Activated CD4-positive, alpha-beta T cell treated with anti-CD3 and anti-CD28 coated beads, Interleukin-2, amount 10 ng/mL, durations not matched to agents 24 days and 14 days (primary cell): ENCODE measurements at regions not wholly inside any gene's neighbourhood (a gene's known extent, or its start where the extent isn't known, plus 50 kb on each side); places are given as distances from the start of the nearest gene placed in this dataset.

Source experiments
- DNase-seq: peaks from one replicate; pipeline ENCODE4 v3.0.0; 2022
- H3K27ac Mint-ChIP-seq: one replicate; pipeline ENCODE4 v1.8.0; 2022; ENCODE audit warnings: mild to moderate bottlenecking, mixed read lengths
- H3K27me3 Mint-ChIP-seq: one replicate; pipeline ENCODE4 v1.8.0; 2022; ENCODE audit warnings: mixed read lengths
- H3K36me3 Mint-ChIP-seq: one replicate; pipeline ENCODE4 v1.8.0; 2022; ENCODE audit warnings: low read depth, mild to moderate bottlenecking, mixed read lengths
- H3K4me1 Mint-ChIP-seq: one replicate; pipeline ENCODE4 v1.8.0; 2021; ENCODE audit warnings: mixed read lengths
- H3K4me3 Mint-ChIP-seq: one replicate; pipeline ENCODE4 v1.8.0; 2022; ENCODE audit warnings: mild to moderate bottlenecking, moderate library complexity, mixed read lengths
- H3K9me3 Mint-ChIP-seq: one replicate; pipeline ENCODE4 v1.8.0; 2021; ENCODE audit warnings: mixed read lengths
- intact Hi-C: fragments of 100-400 bp; cut with micrococcal nuclease; formaldehyde crosslinking; loops from one replicate; pipeline ENCODE4 v1.15.1; 2023

- intact Hi-C loops: no loop called here
- Mint-ChIP-seq H3K36me3 (no peaks in the 10 kb centered on the region), H3K9me3 (no peaks in the 10 kb centered on the region), H3K27me3 (no peaks in the 10 kb centered on the region), H3K4me1 (no peaks in the 10 kb centered on the region), H3K27ac (no peak overlapping the region), H3K4me3 (no peak overlapping the region)
- no peak for DNase-seq
Measured at GRCh38 chr6:153621491-153621890, 417.5 kb upstream of the OPRM1 start.

GRCh38 chr6:153621070-153621469 lies 418.0 kb upstream of the OPRM1 start:
- no peak for DNase-seq
- H3K36me3 Mint-ChIP-seq: no peaks in the 10 kb centered on the region
- H3K4me3 Mint-ChIP-seq: no peak overlapping the region
- no peaks in the 10 kb centered on the region for H3K4me1 Mint-ChIP-seq
- H3K27ac Mint-ChIP-seq: no peak overlapping the region
- H3K9me3 Mint-ChIP-seq: no peaks in the 10 kb centered on the region
- H3K27me3 Mint-ChIP-seq: no peaks in the 10 kb centered on the region
- intact Hi-C loops: no loop called here

DNA sequence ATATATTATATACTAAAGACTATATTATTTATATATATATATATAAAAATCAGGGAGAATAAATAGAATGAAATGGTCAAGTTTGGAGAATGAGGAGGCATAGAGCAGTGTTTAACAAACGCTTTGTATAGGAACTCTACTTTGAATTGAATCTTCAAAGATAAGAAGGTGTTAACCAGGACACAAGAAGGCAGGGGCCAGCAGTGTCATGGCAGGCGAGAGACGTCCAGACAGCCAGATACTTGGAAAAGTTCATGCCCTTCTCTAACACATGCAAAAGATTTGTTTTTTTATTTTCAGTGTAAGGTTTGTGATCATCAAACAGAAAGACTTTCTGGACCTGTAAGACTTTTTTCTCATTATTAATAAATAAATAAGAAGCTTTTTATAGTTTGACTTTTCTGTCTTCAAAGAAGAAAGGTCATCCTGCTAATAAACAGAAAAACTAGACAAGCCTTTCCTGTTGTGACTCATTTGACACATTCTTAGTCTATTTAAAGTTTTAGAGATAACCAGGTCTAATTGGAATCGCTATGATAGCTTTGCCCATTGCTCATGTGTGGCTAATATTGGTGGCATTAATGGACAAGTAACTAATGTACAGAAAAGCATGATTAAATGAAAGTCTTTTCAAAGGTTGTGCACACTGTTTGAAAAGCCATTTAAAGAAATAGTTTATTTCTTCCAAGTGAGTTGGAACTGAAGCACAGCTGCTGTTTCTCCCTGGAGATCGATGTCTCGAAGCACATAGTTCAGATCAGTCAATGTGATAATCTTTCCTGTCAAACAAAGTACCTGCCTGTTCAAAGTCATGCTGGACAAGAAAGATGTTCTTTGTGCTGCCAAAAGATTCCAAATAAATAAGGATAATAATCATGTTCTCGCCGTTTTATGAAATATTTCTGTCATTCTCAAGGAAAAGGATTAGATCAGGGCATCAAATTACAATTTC lies 420.4 kb upstream of the OPRM1 start:
- Mint-ChIP-seq H3K27ac (no peak overlapping the region), H3K36me3 (no peaks in the 10 kb centered on the region), H3K27me3 (no peaks in the 10 kb centered on the region), H3K9me3 (no peaks in the 10 kb centered on the region), H3K4me1 (no peaks in the 10 kb centered on the region), H3K4me3 (no peak overlapping the region)
- no peak for DNase-seq
- intact Hi-C loops: no loop called here

GRCh38 chr6:153616506-153616905 lies 422.5 kb upstream of the OPRM1 start:
- Mint-ChIP-seq H3K4me3 (no peak overlapping the region), H3K36me3 (no peaks in the 10 kb centered on the region), H3K9me3 (no peaks in the 10 kb centered on the region), H3K27me3 (no peaks in the 10 kb centered on the region), H3K4me1 (no peaks in the 10 kb centered on the region), H3K27ac (no peak overlapping the region)
- intact Hi-C loops: no loop called here
- no peak for DNase-seq

- Mint-ChIP-seq H3K4me1 (no peaks in the 10 kb centered on the region), H3K4me3 (no peak overlapping the region), H3K27me3 (no peaks in the 10 kb centered on the region), H3K27ac (no peak overlapping the region), H3K9me3 (no peaks in the 10 kb centered on the region), H3K36me3 (no peaks in the 10 kb centered on the region)
- no peak for DNase-seq
- intact Hi-C loops: no loop called here
Measured at GRCh38 chr6:153613719-153614455, 425.2 kb upstream of the OPRM1 start.

- Mint-ChIP-seq H3K27ac (no peak overlapping the region), H3K36me3 (no peaks in the 10 kb centered on the region), H3K27me3 (no peaks in the 10 kb centered on the region), H3K4me1 (no peaks in the 10 kb centered on the region), H3K9me3 (no peaks in the 10 kb centered on the region), H3K4me3 (no peak overlapping the region)
- no peak for DNase-seq
- intact Hi-C loops: no loop called here
Measured at GRCh38 chr6:153602401-153602800, 436.6 kb upstream of the OPRM1 start.

DNA sequence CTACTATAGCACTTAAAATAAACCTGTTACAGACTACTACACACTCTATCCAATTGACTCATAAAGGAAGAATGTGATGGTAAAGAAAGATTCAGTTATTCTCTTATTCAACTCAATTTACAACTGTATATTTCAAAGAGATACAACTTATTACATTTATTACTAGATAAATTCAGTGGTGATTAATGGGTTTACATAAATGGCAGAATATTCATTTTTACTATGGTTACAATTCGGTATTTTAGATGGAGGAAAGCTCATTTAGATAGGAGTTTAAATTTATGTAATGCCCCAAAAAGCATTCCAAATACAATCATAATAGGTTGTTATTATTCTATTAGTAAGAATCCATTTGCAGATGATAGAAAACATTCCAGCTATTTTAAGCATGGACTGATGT lies 439.1 kb upstream of the OPRM1 start:
- Mint-ChIP-seq H3K9me3 (no peaks in the 10 kb centered on the region), H3K4me3 (no peak overlapping the region), H3K36me3 (no peaks in the 10 kb centered on the region), H3K4me1 (no peaks in the 10 kb centered on the region), H3K27ac (no peak overlapping the region), H3K27me3 (no peaks in the 10 kb centered on the region)
- no peak for DNase-seq
- intact Hi-C loops: no loop called here

- no peak overlapping the region for H3K4me3 Mint-ChIP-seq
- H3K9me3 Mint-ChIP-seq: no peaks in the 10 kb centered on the region
- intact Hi-C loops: no loop called here
- no peaks in the 10 kb centered on the region for H3K27me3 Mint-ChIP-seq
- peaks cover 14% of the 10 kb centered on the region for H3K4me1 Mint-ChIP-seq
- H3K36me3 Mint-ChIP-seq: no peaks in the 10 kb centered on the region
- H3K27ac Mint-ChIP-seq: no peak overlapping the region
- DNase-seq: no peak
Measured at GRCh38 chr6:153595903-153596302, 443.1 kb upstream of the OPRM1 start.

GRCh38 chr6:153594871-153595270 lies 444.2 kb upstream of the OPRM1 start:
- intact Hi-C loops: no loop called here
- H3K27me3 Mint-ChIP-seq: no peaks in the 10 kb centered on the region

GRCh38 chr6:153591159-153591558 lies 447.9 kb upstream of the OPRM1 start:
- Mint-ChIP-seq H3K4me1 (peaks cover 17% of the 10 kb centered on the region), H3K36me3 (no peaks in the 10 kb centered on the region), H3K9me3 (no peaks in the 10 kb centered on the region), H3K4me3 (peak overlapping the region; percentile 57), H3K27me3 (peaks cover 4% of the 10 kb centered on the region), H3K27ac (peak overlapping the region; percentile 6)
- DNase-seq: no peak
- intact Hi-C loops: no loop called here

More at GRCh38 chr6:153594871-153595270, 444.2 kb upstream of the OPRM1 start:
- no peaks in the 10 kb centered on the region for H3K9me3 Mint-ChIP-seq
- no peak for DNase-seq
- peaks cover 17% of the 10 kb centered on the region for H3K4me1 Mint-ChIP-seq
- H3K36me3 Mint-ChIP-seq: no peaks in the 10 kb centered on the region
- no peak overlapping the region for H3K27ac Mint-ChIP-seq
- H3K4me3 Mint-ChIP-seq: no peak overlapping the region

- intact Hi-C loops: no loop called here
- Mint-ChIP-seq H3K9me3 (no peaks in the 10 kb centered on the region), H3K36me3 (no peaks in the 10 kb centered on the region), H3K27me3 (peaks cover 4% of the 10 kb centered on the region), H3K27ac (no peak overlapping the region), H3K4me3 (no peak overlapping the region), H3K4me1 (peaks cover 17% of the 10 kb centered on the region)
- no peak for DNase-seq
Measured at GRCh38 chr6:153590411-153590810, 448.6 kb upstream of the OPRM1 start.

GRCh38 chr6:153588330-153588729 lies 450.7 kb upstream of the OPRM1 start:
- no peak overlapping the region for H3K27ac Mint-ChIP-seq
- no peak for DNase-seq
- H3K4me3 Mint-ChIP-seq: no peak overlapping the region
- no peaks in the 10 kb centered on the region for H3K9me3 Mint-ChIP-seq
- H3K36me3 Mint-ChIP-seq: no peaks in the 10 kb centered on the region
- peaks cover 17% of the 10 kb centered on the region for H3K4me1 Mint-ChIP-seq
- intact Hi-C loops: no loop called here
- H3K27me3 Mint-ChIP-seq: peaks cover 4% of the 10 kb centered on the region

DNA sequence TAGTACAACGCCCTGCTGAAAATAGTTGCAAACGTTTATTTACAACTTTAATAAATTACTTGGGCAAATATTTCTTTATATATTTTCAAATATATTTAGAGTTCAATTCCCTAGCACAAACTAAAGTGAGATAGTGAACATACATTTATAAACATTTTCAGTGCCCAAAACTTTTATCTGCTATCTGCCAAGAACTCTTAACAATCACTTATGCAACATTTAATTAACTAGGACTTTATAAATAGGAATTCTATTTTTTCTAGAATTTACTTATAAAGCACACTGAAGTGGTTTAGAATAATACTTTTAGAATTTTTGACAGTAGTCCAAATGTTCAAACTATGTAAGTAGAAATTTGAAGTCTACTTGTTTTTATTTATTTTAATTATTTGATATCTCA lies 452.6 kb upstream of the RGS17 start:
- Mint-ChIP-seq H3K9me3 (no peaks in the 10 kb centered on the region), H3K4me1 (no peaks in the 10 kb centered on the region), H3K27ac (no peak overlapping the region), H3K36me3 (no peaks in the 10 kb centered on the region), H3K4me3 (no peak overlapping the region), H3K27me3 (peaks cover 4% of the 10 kb centered on the region)
- no peak for DNase-seq
- intact Hi-C loops: no loop called here

DNA sequence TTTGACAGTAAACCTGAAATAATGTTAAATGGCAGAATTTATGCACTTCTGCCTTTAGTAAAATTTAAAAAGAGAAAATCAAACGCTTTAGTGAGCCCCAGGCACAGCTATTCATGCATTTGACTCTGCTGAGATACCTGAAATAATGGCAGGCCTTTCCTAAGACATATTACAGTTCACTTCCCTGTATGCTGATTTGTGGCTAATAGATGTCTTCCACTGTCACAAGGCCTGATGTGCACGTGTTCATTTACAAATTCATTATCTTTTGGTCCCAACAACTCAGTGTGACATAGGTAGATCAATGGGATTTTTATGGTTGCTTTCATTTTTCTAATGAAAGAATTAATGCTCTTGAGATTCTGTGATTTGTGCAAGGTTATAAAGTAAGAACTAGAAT lies 449.7 kb upstream of the RGS17 start:
- Mint-ChIP-seq H3K27me3 (no peaks in the 10 kb centered on the region), H3K27ac (no peak overlapping the region), H3K4me1 (no peaks in the 10 kb centered on the region), H3K4me3 (no peak overlapping the region), H3K36me3 (no peaks in the 10 kb centered on the region), H3K9me3 (no peaks in the 10 kb centered on the region)
- DNase-seq: no peak
- intact Hi-C loops: no loop called here
